Lower leg skin (tissue), 4 donors: ENCODE measurements at regions not wholly inside any gene's neighbourhood (a gene's known extent, or its start where the extent isn't known, plus 50 kb on each side); places are given as distances from the start of the nearest gene placed in this dataset.

Experiments
- DNase-seq, 2 donors: peaks; one replicate each; pipeline ENCODE4 v3.0.0-alpha.2; 2019; ENCODE audit warnings: low spot score in 2 of 2
- H3K4me3 ChIP-seq: fragments of 200-600 bp; sonication (generic); 2 replicates; pipeline ENCODE4 v1.5.1; 2017; ENCODE audit warnings: mild to moderate bottlenecking, low read depth; ENCODE audit not compliant: poor library complexity, severe bottlenecking
- CTCF ChIP-seq, 3 donors: fragments of 450-650 bp; IDR thresholded peaks; one replicate each; pipeline ENCODE4 v1.5.1; 2016; ENCODE audit warnings: antibody characterized with exemption in 3 of 3, mild to moderate bottlenecking in 3 of 3, moderate library complexity in 2 of 3
- POLR2A ChIP-seq, 2 donors: fragments of 450-650 bp; IDR thresholded peaks; one replicate each; pipeline ENCODE4 v1.6.1; 2016 to 2017; ENCODE audit warnings: antibody characterized with exemption in 2 of 2, mild to moderate bottlenecking in 1 of 2, moderate library complexity in 1 of 2
- WGBS, 2 donors: methylation state at CpG; one replicate each; pipeline ENCODE4 v1.1.5; 2018; 5-methylcytosine and 5-hydroxymethylcytosine counted together
- intact Hi-C: fragments of 100-400 bp; cut with DNase I; formaldehyde crosslinking; loops from one replicate; pipeline ENCODE4 v1.15.0; 2023; ENCODE audit warnings: low total_unique reads

- TF ChIP-seq CTCF (IDR thresholded peaks at IDR 0.05): no peak
- TF ChIP-seq POLR2A (IDR thresholded peaks at IDR 0.05): no peak
- no peak for DNase-seq
- intact Hi-C loops: no loop called here
- no peak overlapping the region for H3K4me3 ChIP-seq
Observed at GRCh38 chr1:90139837-90140236, 144.9 kb downstream of the ZNF326 start.

DNA sequence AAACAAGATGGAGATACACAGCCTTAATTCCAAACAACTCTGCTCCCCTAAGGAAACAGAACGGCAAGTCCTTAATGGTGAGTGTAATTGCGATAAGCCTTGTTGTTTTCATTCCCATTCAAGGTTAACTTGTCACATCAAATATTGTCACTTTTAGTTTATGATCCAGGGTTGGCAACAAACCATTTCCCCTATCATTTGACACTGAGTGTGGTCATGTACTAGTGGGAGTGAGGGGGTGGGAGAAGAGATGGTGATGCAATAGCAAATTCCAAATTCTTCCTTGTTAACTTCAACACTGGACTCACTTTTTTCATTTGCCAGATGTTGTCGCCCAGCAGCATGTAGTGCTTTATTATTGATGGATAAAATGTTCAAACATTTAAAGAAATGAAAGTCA lies 140.4 kb downstream of the ZNF326 start:
- TF ChIP-seq POLR2A (IDR thresholded peaks at IDR 0.05): no peak
- TF ChIP-seq CTCF (IDR thresholded peaks at IDR 0.05): no peak
- no peak for DNase-seq
- WGBS, 2 donors: 61 to 69% methylated on average over 3 of the region's 3 CpGs
- H3K4me3 ChIP-seq: no peak overlapping the region
- intact Hi-C loops: no loop called here

DNA sequence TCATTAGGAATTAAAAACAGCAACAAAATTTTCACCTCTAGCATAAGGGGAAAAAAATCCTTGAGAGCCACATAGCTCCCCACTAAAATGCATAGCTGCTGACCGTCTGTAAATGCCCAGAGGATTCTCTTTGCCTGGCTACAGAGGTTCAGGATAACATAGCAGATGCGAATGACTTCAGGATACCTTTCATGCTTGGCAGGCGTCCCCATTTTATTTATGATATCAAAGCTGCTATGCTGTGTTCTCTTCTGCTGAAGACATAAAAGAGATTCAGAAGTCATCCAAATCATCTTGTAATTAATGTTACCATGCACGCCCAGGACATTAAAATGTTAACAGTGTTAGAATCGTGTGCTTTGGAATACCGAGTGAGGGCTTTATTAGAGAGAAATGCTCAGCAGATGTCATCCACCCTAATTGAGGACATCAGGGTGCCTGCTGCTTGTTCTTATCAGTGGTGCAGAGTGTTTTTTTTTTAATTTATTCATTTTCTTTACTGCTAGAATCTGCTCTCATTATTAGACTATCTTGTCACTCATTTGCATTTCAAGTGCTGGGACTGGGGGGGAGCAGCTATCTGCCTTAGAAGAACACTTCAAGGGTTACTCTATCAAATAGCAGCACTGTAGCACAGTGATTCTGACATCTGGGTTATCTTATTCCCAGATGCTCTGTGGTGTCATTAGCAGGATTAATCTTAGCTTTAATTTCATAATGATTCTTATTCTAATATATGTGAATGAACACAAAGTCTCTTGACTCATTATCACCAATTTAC lies 139.5 kb downstream of the ZNF326 start:
- whole genome bisulfite sequencing, 2 donors: 28 to 34% methylated on average over 6 of the region's 6 CpGs
- TF ChIP-seq POLR2A (IDR thresholded peaks at IDR 0.05) (no peak), CTCF (IDR thresholded peaks at IDR 0.05) (no peak)
- no peak overlapping the region for H3K4me3 ChIP-seq
- DNase-seq: no peak
- intact Hi-C loops: no loop called here

- DNase-seq: no peak
- intact Hi-C loops: no loop called here
- WGBS, 2 donors: 4 to 7% methylated on average over 2 of the region's 2 CpGs
- H3K4me3 ChIP-seq: no peak overlapping the region
- TF ChIP-seq CTCF (IDR thresholded peaks at IDR 0.05) (no peak), POLR2A (IDR thresholded peaks at IDR 0.05) (no peak)
Observed at GRCh38 chr1:90133133-90133532, 138.2 kb downstream of the ZNF326 start.

GRCh38 chr1:90132306-90132705 lies 137.4 kb downstream of the ZNF326 start:
- intact Hi-C loops: no loop called here
- no peak overlapping the region for H3K4me3 ChIP-seq
- WGBS, 2 donors: 20 to 45% methylated on average over 1 of the region's 1 CpG
- no peak for DNase-seq
- no peak for TF ChIP-seq CTCF (IDR thresholded peaks at IDR 0.05)
- TF ChIP-seq POLR2A (IDR thresholded peaks at IDR 0.05): no peak
